ENCODE measurements at regions not wholly inside any gene's neighbourhood (a gene's known extent, or its start where the extent isn't known, plus 50 kb on each side); places are given as distances from the start of the nearest gene placed in this dataset.

DNA sequence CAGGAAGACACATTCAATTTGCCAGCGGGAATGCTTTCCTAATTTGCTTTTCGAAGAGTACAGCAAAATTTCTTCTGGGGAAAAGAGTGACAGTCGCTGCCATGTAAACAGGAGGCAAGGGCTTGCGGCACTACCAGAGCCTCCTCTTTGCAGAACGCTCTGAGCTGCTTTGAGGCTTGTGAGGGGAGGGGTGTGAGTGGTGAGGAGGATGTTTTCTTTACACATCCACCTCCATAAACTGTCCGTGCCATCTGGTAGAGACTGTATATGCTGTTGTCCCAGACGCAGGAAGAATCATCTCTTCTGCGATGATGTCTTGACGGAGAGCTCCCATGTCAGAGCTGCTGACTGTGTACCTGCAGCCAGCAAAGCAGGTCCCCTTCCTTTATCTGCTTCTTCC lies 138.0 kb downstream of the SOCS6 start:
- Histone ChIP-seq H3K9me3 (ENCODE audit: low read depth, low read length, poor library complexity, severe bottlenecking) (no peaks in the 10 kb centered on the region), H3K27ac (ENCODE audit: low read depth, low read length, poor library complexity, severe bottlenecking) (no peak overlapping the region), H3K36me3 (ENCODE audit: insufficient read depth, low read length, poor library complexity, severe bottlenecking) (no peaks in the 10 kb centered on the region), H3K4me1 (ENCODE audit: insufficient read depth, low read length, poor library complexity, severe bottlenecking) (no peaks in the 10 kb centered on the region), H3K4me3 (ENCODE audit: low read depth, low read length, poor library complexity, severe bottlenecking) (no peak overlapping the region), H3K27me3 (replicated peaks; ENCODE audit: insufficient read depth, low read depth, low read length, poor library complexity) (no peaks in the 10 kb centered on the region)
- TF ChIP-seq, protein P1, sequence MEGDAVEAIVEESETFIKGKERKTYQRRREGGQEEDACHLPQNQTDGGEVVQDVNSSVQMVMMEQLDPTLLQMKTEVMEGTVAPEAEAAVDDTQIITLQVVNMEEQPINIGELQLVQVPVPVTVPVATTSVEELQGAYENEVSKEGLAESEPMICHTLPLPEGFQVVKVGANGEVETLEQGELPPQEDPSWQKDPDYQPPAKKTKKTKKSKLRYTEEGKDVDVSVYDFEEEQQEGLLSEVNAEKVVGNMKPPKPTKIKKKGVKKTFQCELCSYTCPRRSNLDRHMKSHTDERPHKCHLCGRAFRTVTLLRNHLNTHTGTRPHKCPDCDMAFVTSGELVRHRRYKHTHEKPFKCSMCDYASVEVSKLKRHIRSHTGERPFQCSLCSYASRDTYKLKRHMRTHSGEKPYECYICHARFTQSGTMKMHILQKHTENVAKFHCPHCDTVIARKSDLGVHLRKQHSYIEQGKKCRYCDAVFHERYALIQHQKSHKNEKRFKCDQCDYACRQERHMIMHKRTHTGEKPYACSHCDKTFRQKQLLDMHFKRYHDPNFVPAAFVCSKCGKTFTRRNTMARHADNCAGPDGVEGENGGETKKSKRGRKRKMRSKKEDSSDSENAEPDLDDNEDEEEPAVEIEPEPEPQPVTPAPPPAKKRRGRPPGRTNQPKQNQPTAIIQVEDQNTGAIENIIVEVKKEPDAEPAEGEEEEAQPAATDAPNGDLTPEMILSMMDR (conservative IDR thresholded peaks at IDR 0.05; ENCODE audit: low read depth, low read length) = no peak
- intact Hi-C loops (cut with micrococcal nuclease; ENCODE audit: unreplicated experiment) = no loop called here
- DNase-seq (ENCODE audit: low spot score) = no peak
- ChIA-PET CTCF (no interaction called here), POLR2A (ENCODE audit: low non-redundant PET) (no interaction called here)
- BruUV-seq (replicated peaks) = no TSS peak

DNA sequence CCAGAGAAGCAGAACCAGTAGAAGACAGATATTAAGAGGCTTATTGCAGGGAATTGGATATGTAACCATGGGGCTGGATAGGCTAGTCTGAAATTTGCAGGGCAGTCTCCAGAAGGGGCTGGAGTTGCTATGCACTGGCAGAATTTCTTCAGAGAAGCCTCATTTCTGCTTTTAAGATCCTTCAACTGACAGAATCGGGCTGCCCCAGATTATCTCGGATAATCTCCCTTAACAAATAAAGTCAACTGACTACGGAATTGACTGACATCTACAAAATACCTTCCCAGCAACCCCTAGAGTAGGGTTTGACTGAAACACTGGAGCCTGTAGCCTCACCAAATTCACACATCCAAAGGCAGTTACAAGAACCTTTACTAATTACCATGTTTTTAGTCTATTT lies 136.4 kb downstream of the SOCS6 start:
- no TSS peak for BruUV-seq (replicated peaks)
- ChIA-PET POLR2A (ENCODE audit: low non-redundant PET) (no interaction called here), CTCF (no interaction called here)
- Histone ChIP-seq H3K36me3 (ENCODE audit: insufficient read depth, low read length, poor library complexity, severe bottlenecking) (no peaks in the 10 kb centered on the region), H3K4me1 (ENCODE audit: insufficient read depth, low read length, poor library complexity, severe bottlenecking) (peaks cover under 1% of the 10 kb centered on the region), H3K27ac (ENCODE audit: low read depth, low read length, poor library complexity, severe bottlenecking) (no peak overlapping the region), H3K27me3 (replicated peaks; ENCODE audit: insufficient read depth, low read depth, low read length, poor library complexity) (no peaks in the 10 kb centered on the region), H3K9me3 (ENCODE audit: low read depth, low read length, poor library complexity, severe bottlenecking) (no peaks in the 10 kb centered on the region), H3K4me3 (ENCODE audit: low read depth, low read length, poor library complexity, severe bottlenecking) (no peak overlapping the region)
- no peak for TF ChIP-seq EZH2 (IDR thresholded peaks at IDR 0.05; ENCODE audit: borderline replicate concordance, low read depth, low read length, poor library complexity, severe bottlenecking)
- TF ChIP-seq, protein P1 (conservative IDR thresholded peaks at IDR 0.05; ENCODE audit: low read depth, low read length) = no peak
- intact Hi-C loops (cut with micrococcal nuclease; ENCODE audit: unreplicated experiment) = no loop called here
- DNase-seq (ENCODE audit: low spot score) = no peak

DNA sequence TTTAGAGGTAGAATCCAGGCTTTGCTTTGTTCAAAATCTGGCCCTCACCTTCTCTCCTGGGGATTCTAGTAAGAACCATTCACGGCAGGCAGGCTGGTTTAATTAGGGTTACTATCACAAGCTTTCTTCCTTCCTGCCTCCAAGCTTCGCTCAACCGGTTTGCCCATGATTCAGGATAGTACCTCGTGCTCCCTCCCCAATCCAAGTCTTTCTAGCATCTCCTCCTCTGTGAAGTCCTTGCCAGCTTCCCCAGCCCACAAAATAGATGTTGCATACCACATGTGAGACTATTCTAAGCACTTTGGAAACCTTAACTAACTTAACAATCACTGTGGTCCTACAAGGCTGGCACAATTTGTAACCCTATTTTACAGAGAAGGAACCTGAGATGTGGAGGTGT lies 135.1 kb downstream of the SOCS6 start:
- POLR2A ChIA-PET (ENCODE audit: low non-redundant PET) = no interaction called here
- Histone ChIP-seq H3K4me1 (ENCODE audit: insufficient read depth, low read length, poor library complexity, severe bottlenecking) (peaks cover 8% of the 10 kb centered on the region), H3K27me3 (replicated peaks; ENCODE audit: insufficient read depth, low read depth, low read length, poor library complexity) (no peaks in the 10 kb centered on the region), H3K36me3 (ENCODE audit: insufficient read depth, low read length, poor library complexity, severe bottlenecking) (no peaks in the 10 kb centered on the region), H3K27ac (ENCODE audit: low read depth, low read length, poor library complexity, severe bottlenecking) (no peak overlapping the region), H3K9me3 (ENCODE audit: low read depth, low read length, poor library complexity, severe bottlenecking) (no peaks in the 10 kb centered on the region), H3K4me3 (ENCODE audit: low read depth, low read length, poor library complexity, severe bottlenecking) (no peak overlapping the region)
- intact Hi-C loops (cut with micrococcal nuclease; ENCODE audit: unreplicated experiment) = no loop called here
- TF ChIP-seq, protein P1 (conservative IDR thresholded peaks at IDR 0.05; ENCODE audit: low read depth, low read length) = no peak
- no peak for TF ChIP-seq EZH2 (IDR thresholded peaks at IDR 0.05; ENCODE audit: borderline replicate concordance, low read depth, low read length, poor library complexity, severe bottlenecking)
- CTCF ChIA-PET = no interaction called here
- no peak for DNase-seq (ENCODE audit: low spot score)
- BruUV-seq (replicated peaks) = no TSS peak

All from A673 (cell line).